Chondrocyte (in vitro differentiated cells): ENCODE measurements at regions not wholly inside any gene's neighbourhood (a gene's known extent, or its start where the extent isn't known, plus 50 kb on each side); places are given as distances from the start of the nearest gene placed in this dataset.

ENCODE experiments used
- DNase-seq: peaks from one replicate; pipeline ENCODE4 v3.0.0; 2021; ENCODE audit warnings: mixed read lengths, low spot score
- H3K27ac Mint-ChIP-seq: one replicate; pipeline ENCODE4 v1.8.0; 2021; ENCODE audit warnings: mild to moderate bottlenecking, moderate library complexity, mixed read lengths; ENCODE audit not compliant: unreplicated experiment
- H3K27me3 Mint-ChIP-seq: 2 replicates; pipeline ENCODE4 v1.8.0; 2021; ENCODE audit warnings: low read depth, mixed read lengths
- H3K36me3 Mint-ChIP-seq: 2 replicates; pipeline ENCODE4 v1.8.0; 2021; ENCODE audit warnings: low read depth, mixed read lengths
- H3K4me1 Mint-ChIP-seq: 2 replicates; pipeline ENCODE4 v1.8.0; 2021; ENCODE audit warnings: low read depth, mild to moderate bottlenecking, mixed read lengths
- H3K4me3 Mint-ChIP-seq: one replicate; pipeline ENCODE4 v1.8.0; 2021; ENCODE audit warnings: mild to moderate bottlenecking, moderate library complexity, mixed read lengths; ENCODE audit not compliant: unreplicated experiment
- H3K9me3 Mint-ChIP-seq: 2 replicates; pipeline ENCODE4 v1.8.0; 2021; ENCODE audit warnings: low read depth, mixed read lengths
- CTCF ChIP-seq: fragments of 200-600 bp; sonication (generic); IDR thresholded peaks from 2 replicates; pipeline ENCODE4 v1.5.0; 2021; ENCODE audit warnings: antibody characterized with exemption, mild to moderate bottlenecking, moderate library complexity

GRCh38 chr10:106520698-106521097 lies 643.8 kb downstream of the SORCS1 start:
- H3K9me3 Mint-ChIP-seq, result peaks cover 2% of the 10 kb centered on the region
- peaks cover 4% of the 10 kb centered on the region for H3K27me3 Mint-ChIP-seq

GRCh38 chr10:106519376-106520030 lies 645.0 kb downstream of the SORCS1 start:
- Mint-ChIP-seq H3K36me3 (no peaks in the 10 kb centered on the region), H3K4me1 (no peaks in the 10 kb centered on the region), H3K9me3 (peaks cover 2% of the 10 kb centered on the region), H3K27ac (no peak overlapping the region), H3K4me3 (no peak overlapping the region), H3K27me3 (peaks cover 4% of the 10 kb centered on the region)
- DNase-seq, result no peak
- TF ChIP-seq CTCF, result no peak

More at GRCh38 chr10:106520698-106521097, 643.8 kb downstream of the SORCS1 start:
- no peak for DNase-seq
- no peak for TF ChIP-seq CTCF
- H3K4me1 Mint-ChIP-seq, result no peaks in the 10 kb centered on the region
- H3K4me3 Mint-ChIP-seq, result no peak overlapping the region
- no peak overlapping the region for H3K27ac Mint-ChIP-seq
- H3K36me3 Mint-ChIP-seq, result no peaks in the 10 kb centered on the region

GRCh38 chr10:106515206-106515790 lies 649.2 kb downstream of the SORCS1 start:
- H3K9me3 Mint-ChIP-seq, result no peaks in the 10 kb centered on the region
- H3K4me1 Mint-ChIP-seq, result no peaks in the 10 kb centered on the region
- no peak overlapping the region for H3K27ac Mint-ChIP-seq
- no peaks in the 10 kb centered on the region for H3K36me3 Mint-ChIP-seq
- no peak for DNase-seq
- H3K4me3 Mint-ChIP-seq, result no peak overlapping the region
- TF ChIP-seq CTCF, result no peak
- H3K27me3 Mint-ChIP-seq, result peaks cover 5% of the 10 kb centered on the region

- TF ChIP-seq CTCF, result no peak
- Mint-ChIP-seq H3K27ac (no peak overlapping the region), H3K9me3 (no peaks in the 10 kb centered on the region), H3K4me1 (no peaks in the 10 kb centered on the region), H3K36me3 (no peaks in the 10 kb centered on the region), H3K4me3 (no peak overlapping the region), H3K27me3 (peaks cover 3% of the 10 kb centered on the region)
- no peak for DNase-seq
Observed at GRCh38 chr10:106513352-106513771, 651.1 kb downstream of the SORCS1 start.

- Mint-ChIP-seq H3K27me3 (peaks cover 3% of the 10 kb centered on the region), H3K36me3 (no peaks in the 10 kb centered on the region), H3K9me3 (no peaks in the 10 kb centered on the region), H3K4me3 (no peak overlapping the region), H3K27ac (no peak overlapping the region), H3K4me1 (no peaks in the 10 kb centered on the region)
- DNase-seq, result no peak
- no peak for TF ChIP-seq CTCF
Observed at GRCh38 chr10:106511917-106512316, 652.6 kb downstream of the SORCS1 start.
